Ishikawa (cell line): ENCODE measurements at regions not wholly inside any gene's neighbourhood (a gene's known extent, or its start where the extent isn't known, plus 50 kb on each side); places are given as distances from the start of the nearest gene placed in this dataset.

Experiments used
- CEBPB ChIP-seq: IDR thresholded peaks from 2 replicates; pipeline ENCODE4 v1.6.1; 2012
- CREB1 ChIP-seq: IDR thresholded peaks from 2 replicates; pipeline ENCODE4 v1.6.1; 2012; ENCODE audit warnings: low read depth
- EP300 ChIP-seq: IDR thresholded peaks from 2 replicates; pipeline ENCODE4 v1.6.1; 2012; ENCODE audit warnings: borderline replicate concordance
- FOXM1 ChIP-seq: IDR thresholded peaks from 2 replicates; pipeline ENCODE4 v1.6.1; 2012; ENCODE audit warnings: low read depth, borderline replicate concordance
- MAX ChIP-seq: IDR thresholded peaks from 2 replicates; pipeline ENCODE4 v1.6.1; 2012
- NFIC ChIP-seq: IDR thresholded peaks from 2 replicates; pipeline ENCODE4 v1.6.1; 2012
- RAD21 ChIP-seq: IDR thresholded peaks from 2 replicates; pipeline ENCODE4 v1.6.1; 2012; ENCODE audit warnings: low read depth
- REST ChIP-seq: IDR thresholded peaks from 2 replicates; pipeline ENCODE4 v1.6.1; 2012; ENCODE audit warnings: low read depth, mild to moderate bottlenecking
- TCF12 ChIP-seq: IDR thresholded peaks from 2 replicates; pipeline ENCODE4 v1.6.1; 2012; ENCODE audit warnings: low read depth
- USF1 ChIP-seq: IDR thresholded peaks from 2 replicates; pipeline ENCODE4 v1.6.1; 2012
- ZBTB7A ChIP-seq: IDR thresholded peaks from 2 replicates; pipeline ENCODE4 v1.6.1; 2012; ENCODE audit warnings: low read depth

GRCh38 chr7:115096262-115096661 lies 174.4 kb downstream of the MDFIC start:
- TF ChIP-seq FOXM1, result no peak
- no peak for TF ChIP-seq RAD21
- TF ChIP-seq CEBPB, result no peak
- TF ChIP-seq MAX, result no peak
- TF ChIP-seq USF1, result no peak
- TF ChIP-seq EP300, result no peak
- TF ChIP-seq ZBTB7A, result no peak
- TF ChIP-seq TCF12, result no peak
- TF ChIP-seq NFIC, result no peak
- TF ChIP-seq REST, result no peak
- no peak for TF ChIP-seq CREB1
